HL-60 (cell line): ENCODE measurements at regions not wholly inside any gene's neighbourhood (a gene's known extent, or its start where the extent isn't known, plus 50 kb on each side); places are given as distances from the start of the nearest gene placed in this dataset.

ENCODE experiments used
- DNase-seq, 2 experiments: peaks; one replicate each; pipeline ENCODE4 v3.0.0-alpha.2; 2010 to 2020; ENCODE audit warnings: low read depth in 1 of 2, low spot score in 1 of 2
- H3K27ac ChIP-seq: fragments of 250-450 bp; sonication (Bioruptor Pico); replicated peaks from 2 replicates; pipeline ENCODE4 v1.5.1; 2020; ENCODE audit warnings: mild to moderate bottlenecking, moderate library complexity
- H3K27me3 ChIP-seq: fragments of 250-450 bp; sonication (Bioruptor Pico); 2 replicates; pipeline ENCODE4 v1.5.1; 2021; ENCODE audit warnings: mild to moderate bottlenecking, moderate library complexity; ENCODE audit not compliant: insufficient read depth, poor library complexity, severe bottlenecking
- H3K4me3 ChIP-seq: replicated peaks from 2 replicates; pipeline ENCODE4 v1.5.1; 2011; ENCODE audit warnings: mild to moderate bottlenecking, control low read depth, low read length; ENCODE audit not compliant: insufficient read depth
- GABPA ChIP-seq: IDR thresholded peaks from 2 replicates; pipeline ENCODE4 v1.6.1; 2012; ENCODE audit warnings: low read depth
- POLR2AphosphoS5 ChIP-seq: IDR thresholded peaks from 2 replicates; pipeline ENCODE4 v1.6.1; 2012; ENCODE audit warnings: low read depth
- REST ChIP-seq: IDR thresholded peaks from 2 replicates; pipeline ENCODE4 v1.6.1; 2012; ENCODE audit warnings: low read depth; ENCODE audit not compliant: insufficient replicate concordance
- SPI1 ChIP-seq: IDR thresholded peaks from 2 replicates; pipeline ENCODE4 v1.6.1; 2012; ENCODE audit warnings: low read depth, mild to moderate bottlenecking, borderline replicate concordance
- TF ChIP-seq, protein P1 (sequence below): IDR thresholded peaks from one replicate; pipeline ENCODE4 v1.5.1; 2011; ENCODE audit warnings: low read length, control low read depth, inconsistent platforms; ENCODE audit not compliant: insufficient read depth

DNA sequence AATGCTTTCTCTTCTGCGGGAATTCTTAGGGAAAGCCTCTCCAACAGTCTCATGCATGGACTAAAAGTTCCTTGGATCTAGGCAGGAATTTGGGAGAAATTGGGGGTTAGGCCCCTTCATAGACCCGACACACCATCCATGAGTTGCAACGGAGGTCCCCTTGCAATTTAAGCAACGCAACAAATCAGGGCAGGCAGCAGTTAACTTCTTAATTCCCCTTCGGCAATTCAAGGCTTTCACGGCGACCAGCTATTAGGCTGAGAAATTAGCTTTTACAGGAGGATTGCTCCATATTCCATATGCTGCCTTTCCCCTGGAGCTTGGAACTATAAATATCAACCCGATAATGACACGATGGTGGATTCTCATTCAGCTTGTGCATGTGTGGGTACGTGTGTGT, 241.0 kb downstream of the SHOX start:
- TF ChIP-seq POLR2AphosphoS5 (no peak), GABPA (no peak), REST (no peak), SPI1 (no peak)
- TF ChIP-seq, protein P1, sequence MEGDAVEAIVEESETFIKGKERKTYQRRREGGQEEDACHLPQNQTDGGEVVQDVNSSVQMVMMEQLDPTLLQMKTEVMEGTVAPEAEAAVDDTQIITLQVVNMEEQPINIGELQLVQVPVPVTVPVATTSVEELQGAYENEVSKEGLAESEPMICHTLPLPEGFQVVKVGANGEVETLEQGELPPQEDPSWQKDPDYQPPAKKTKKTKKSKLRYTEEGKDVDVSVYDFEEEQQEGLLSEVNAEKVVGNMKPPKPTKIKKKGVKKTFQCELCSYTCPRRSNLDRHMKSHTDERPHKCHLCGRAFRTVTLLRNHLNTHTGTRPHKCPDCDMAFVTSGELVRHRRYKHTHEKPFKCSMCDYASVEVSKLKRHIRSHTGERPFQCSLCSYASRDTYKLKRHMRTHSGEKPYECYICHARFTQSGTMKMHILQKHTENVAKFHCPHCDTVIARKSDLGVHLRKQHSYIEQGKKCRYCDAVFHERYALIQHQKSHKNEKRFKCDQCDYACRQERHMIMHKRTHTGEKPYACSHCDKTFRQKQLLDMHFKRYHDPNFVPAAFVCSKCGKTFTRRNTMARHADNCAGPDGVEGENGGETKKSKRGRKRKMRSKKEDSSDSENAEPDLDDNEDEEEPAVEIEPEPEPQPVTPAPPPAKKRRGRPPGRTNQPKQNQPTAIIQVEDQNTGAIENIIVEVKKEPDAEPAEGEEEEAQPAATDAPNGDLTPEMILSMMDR: no peak
- no peak overlapping the region for H3K27ac ChIP-seq
- DNase-seq: no peak
- no peak overlapping the region for H3K4me3 ChIP-seq
- no peaks in the 10 kb centered on the region for H3K27me3 ChIP-seq

- TF ChIP-seq POLR2AphosphoS5 (no peak), GABPA (no peak), SPI1 (no peak), REST (no peak)
- TF ChIP-seq, protein P1: no peak
- Histone ChIP-seq H3K27ac (no peak overlapping the region), H3K4me3 (no peak overlapping the region), H3K27me3 (no peaks in the 10 kb centered on the region)
- DNase-seq: no peak
Observed at GRCh38 chrX:867966-868647, 237.5 kb downstream of the SHOX start.

- DNase-seq: no peak
- no peaks in the 10 kb centered on the region for H3K27me3 ChIP-seq
- TF ChIP-seq POLR2AphosphoS5 (no peak), SPI1 (no peak), GABPA (no peak), REST (no peak)
- TF ChIP-seq, protein P1: no peak
- no peak overlapping the region for H3K4me3 ChIP-seq
- no peak overlapping the region for H3K27ac ChIP-seq
Observed at GRCh38 chrX:867502-867901, 236.9 kb downstream of the SHOX start.
